ENCODE measurements at regions not wholly inside any gene's neighbourhood (a gene's known extent, or its start where the extent isn't known, plus 50 kb on each side); places are given as distances from the start of the nearest gene placed in this dataset.

DNA sequence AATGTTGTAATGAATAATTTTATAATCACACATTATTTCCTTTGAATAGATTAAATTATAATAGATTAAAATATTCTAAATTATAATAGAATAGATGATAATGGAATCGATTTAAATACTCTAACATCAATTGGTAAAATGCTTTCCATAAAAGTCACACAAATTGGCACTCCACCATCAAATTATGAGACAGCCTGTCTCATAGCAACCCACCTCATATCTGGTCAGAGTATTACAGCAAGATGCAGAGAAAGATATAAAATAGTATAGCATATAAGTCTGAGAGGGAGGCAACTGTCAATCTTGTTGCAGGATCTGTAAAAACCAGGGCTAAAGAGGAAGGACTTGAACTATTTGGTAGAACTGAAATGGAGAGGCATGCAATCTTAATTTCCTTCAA, 98.4 kb upstream of the NCKAP5 start:
- Histone ChIP-seq H3K9me3 (peaks cover 5% of the 10 kb centered on the region; the same call in 1 of the 2 replicates), H3K36me3 (ENCODE audit: control insufficient read depth, insufficient read depth, low read length) (no peaks in the 10 kb centered on the region), H3K4me3 (ENCODE audit: low read depth, low read length) (no peak overlapping the region), H3K4me1 (peaks cover 8% of the 10 kb centered on the region), H3K27me3 (replicated peaks; ENCODE audit: control insufficient read depth, insufficient read depth, low read length) (no peaks in the 10 kb centered on the region)
- no peak for DNase-seq
- Mint-ChIP-seq H3K27me3 (ENCODE audit: insufficient read depth, unreplicated experiment) (no peaks in the 10 kb centered on the region), H3K27ac (ENCODE audit: unreplicated experiment) (no peak overlapping the region), H3K4me3 (ENCODE audit: unreplicated experiment) (no peak overlapping the region), H3K4me1 (ENCODE audit: low read depth, unreplicated experiment) (peaks cover 6% of the 10 kb centered on the region), H3K9me3 (ENCODE audit: unreplicated experiment) (no peaks in the 10 kb centered on the region), H3K36me3 (ENCODE audit: insufficient read depth, unreplicated experiment) (no peaks in the 10 kb centered on the region)
- ChIA-PET POLR2A (no interaction called here), CTCF (no interaction called here)
- intact Hi-C loops (cut with micrococcal nuclease; ENCODE audit: unreplicated experiment), result no loop called here
- no TSS peak for BruUV-seq (replicated peaks)
- TF ChIP-seq CTCF (IDR thresholded peaks at IDR 0.05; ENCODE audit: insufficient read depth in 1 of 2, low read depth in 1 of 2, low read length in 1 of 2, severe bottlenecking in 1 of 2, unreplicated experiment in 1 of 2), result no peak

DNA sequence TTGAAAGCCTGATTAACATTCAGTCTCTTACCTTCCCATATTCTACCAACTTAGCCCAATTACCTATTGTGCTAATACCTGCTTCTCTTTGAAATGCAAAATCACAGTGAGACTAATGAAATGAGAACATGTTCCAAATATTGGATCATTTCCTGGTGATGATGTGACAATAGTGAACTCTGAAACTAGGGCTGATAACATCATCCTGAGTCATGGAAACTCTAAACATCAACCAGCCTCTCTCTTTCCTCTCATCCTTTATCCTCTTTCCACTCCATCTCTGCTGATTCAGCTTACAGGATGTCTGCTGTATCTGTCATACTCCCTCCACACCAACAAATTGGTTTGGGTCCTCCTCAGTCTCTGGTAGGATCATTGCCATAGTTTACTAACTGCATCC, 98.8 kb upstream of the NCKAP5 start:
- no peaks in the 10 kb centered on the region for H3K36me3 ChIP-seq (ENCODE audit: control insufficient read depth, insufficient read depth, low read length)
- BruUV-seq (replicated peaks), result no TSS peak
- peaks cover 3% of the 10 kb centered on the region for H3K4me1 ChIP-seq
- CTCF ChIA-PET, result no interaction called here
- intact Hi-C loops (cut with micrococcal nuclease; ENCODE audit: unreplicated experiment), result no loop called here
- H3K9me3 ChIP-seq, result peaks cover 5% of the 10 kb centered on the region; the same call in 1 of the 2 replicates
- no peaks in the 10 kb centered on the region for H3K27me3 Mint-ChIP-seq (ENCODE audit: insufficient read depth, unreplicated experiment)
- H3K27me3 ChIP-seq (replicated peaks; ENCODE audit: control insufficient read depth, insufficient read depth, low read length), result no peaks in the 10 kb centered on the region
- H3K36me3 Mint-ChIP-seq (ENCODE audit: insufficient read depth, unreplicated experiment), result no peaks in the 10 kb centered on the region
- POLR2A ChIA-PET, result no interaction called here
- no peaks in the 10 kb centered on the region for H3K9me3 Mint-ChIP-seq (ENCODE audit: unreplicated experiment)
- peaks cover 2% of the 10 kb centered on the region for H3K4me1 Mint-ChIP-seq (ENCODE audit: low read depth, unreplicated experiment)
- no peak for DNase-seq
- H3K4me3 Mint-ChIP-seq (ENCODE audit: unreplicated experiment), result no peak overlapping the region
- H3K27ac Mint-ChIP-seq (ENCODE audit: unreplicated experiment), result no peak overlapping the region
- TF ChIP-seq CTCF (IDR thresholded peaks at IDR 0.05; ENCODE audit: insufficient read depth in 1 of 2, low read depth in 1 of 2, low read length in 1 of 2, severe bottlenecking in 1 of 2, unreplicated experiment in 1 of 2), result no peak
- no peak overlapping the region for H3K4me3 ChIP-seq (ENCODE audit: low read depth, low read length)

DNA sequence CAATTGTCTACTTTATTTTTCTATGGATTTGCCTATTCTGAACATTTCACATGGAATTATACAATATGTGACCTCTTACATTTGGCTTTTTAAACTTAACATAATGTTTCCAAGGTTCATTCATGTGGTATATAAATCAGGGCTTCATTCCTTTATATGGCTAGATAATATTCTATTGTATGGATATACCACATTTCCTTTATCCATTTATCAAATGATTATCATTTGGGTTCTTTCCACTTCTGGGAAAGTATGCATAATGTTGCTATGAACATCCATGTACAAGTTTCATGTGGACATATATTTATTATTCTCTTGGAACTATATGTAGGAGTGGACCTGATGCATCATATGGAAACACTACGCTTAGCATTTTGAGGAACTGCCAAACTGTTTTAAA, 99.7 kb upstream of the NCKAP5 start:
- BruUV-seq (replicated peaks), result no TSS peak
- no peak for TF ChIP-seq CTCF (IDR thresholded peaks at IDR 0.05; ENCODE audit: insufficient read depth in 1 of 2, low read depth in 1 of 2, low read length in 1 of 2, severe bottlenecking in 1 of 2, unreplicated experiment in 1 of 2)
- intact Hi-C loops (cut with micrococcal nuclease; ENCODE audit: unreplicated experiment), result no loop called here

More for the DNA sequence above, 99.7 kb upstream of the NCKAP5 start:
- H3K27ac Mint-ChIP-seq (ENCODE audit: unreplicated experiment), result no peak overlapping the region
- H3K4me3 ChIP-seq (ENCODE audit: low read depth, low read length), result no peak overlapping the region
- ChIA-PET POLR2A (no interaction called here), CTCF (no interaction called here)
- no peaks in the 10 kb centered on the region for H3K36me3 Mint-ChIP-seq (ENCODE audit: insufficient read depth, unreplicated experiment)
- no peaks in the 10 kb centered on the region for H3K9me3 Mint-ChIP-seq (ENCODE audit: unreplicated experiment)
- no peaks in the 10 kb centered on the region for H3K4me1 Mint-ChIP-seq (ENCODE audit: low read depth, unreplicated experiment)
- no peak overlapping the region for H3K4me3 Mint-ChIP-seq (ENCODE audit: unreplicated experiment)
- H3K4me1 ChIP-seq, result no peaks in the 10 kb centered on the region
- peaks cover 5% of the 10 kb centered on the region; the same call in 1 of the 2 replicates for H3K9me3 ChIP-seq
- no peaks in the 10 kb centered on the region for H3K36me3 ChIP-seq (ENCODE audit: control insufficient read depth, insufficient read depth, low read length)
- no peak for DNase-seq
- H3K27me3 ChIP-seq (replicated peaks; ENCODE audit: control insufficient read depth, insufficient read depth, low read length), result no peaks in the 10 kb centered on the region
- no peaks in the 10 kb centered on the region for H3K27me3 Mint-ChIP-seq (ENCODE audit: insufficient read depth, unreplicated experiment)
